ENCODE measurements at regions not wholly inside any gene's neighbourhood (a gene's known extent, or its start where the extent isn't known, plus 50 kb on each side); places are given as distances from the start of the nearest gene placed in this dataset.
A peak's percentile ranks its signal among the peaks of the same experiment; 100 is the strongest.

GRCh38 chr10:10677479-10677878 lies 340.2 kb upstream of the CELF2 start:
- H3K27ac ChIP-seq (ENCODE audit: low read depth, low read length) = no peak overlapping the region
- H3K4ac ChIP-seq (ENCODE audit: low read depth, low read length) = no peak overlapping the region
- no CpG with 5 or more reads among the region's 3 CpGs for WGBS (ENCODE audit: extremely low coverage, insufficient coverage, low lambda C conversion rate)
- no peak overlapping the region for H2AK5ac ChIP-seq (ENCODE audit: low read length)
- no peak overlapping the region for H3K9ac ChIP-seq (ENCODE audit: low read length)
- H2BK5ac ChIP-seq (ENCODE audit: low read length) = no peak overlapping the region
- no peak overlapping the region for H3K56ac ChIP-seq (ENCODE audit: low read length)
- no peak overlapping the region for H4K8ac ChIP-seq (ENCODE audit: low read depth, low read length)
- H3K4me1 ChIP-seq (ENCODE audit: control insufficient read depth, low read depth, low read length) = no peaks in the 10 kb centered on the region
- no peaks in the 10 kb centered on the region for H3K27me3 ChIP-seq (ENCODE audit: insufficient read depth, low read length, poor library complexity)
- H3K4me3 ChIP-seq (ENCODE audit: low read length) = no peak overlapping the region
- no peak overlapping the region for H4K5ac ChIP-seq (ENCODE audit: low read length)
- H3K79me1 ChIP-seq (ENCODE audit: low read length) = no peaks in the 10 kb centered on the region
- H3K23ac ChIP-seq (ENCODE audit: low read length) = no peak overlapping the region
- H3K4me2 ChIP-seq (ENCODE audit: low read length) = no peak overlapping the region
- H3K18ac ChIP-seq (ENCODE audit: low read length) = no peak overlapping the region
- H2BK120ac ChIP-seq (ENCODE audit: low read depth, low read length) = no peak overlapping the region
- no peaks in the 10 kb centered on the region for H3K79me2 ChIP-seq (ENCODE audit: control insufficient read depth, insufficient read depth, low read length)
- peak overlapping the region; percentile 36 for H2BK15ac ChIP-seq (replicated peaks; ENCODE audit: low read depth)
- peak; percentile 88 for DNase-seq
- H3K36me3 ChIP-seq (ENCODE audit: control insufficient read depth, insufficient read depth, low read length) = no peaks in the 10 kb centered on the region

DNA sequence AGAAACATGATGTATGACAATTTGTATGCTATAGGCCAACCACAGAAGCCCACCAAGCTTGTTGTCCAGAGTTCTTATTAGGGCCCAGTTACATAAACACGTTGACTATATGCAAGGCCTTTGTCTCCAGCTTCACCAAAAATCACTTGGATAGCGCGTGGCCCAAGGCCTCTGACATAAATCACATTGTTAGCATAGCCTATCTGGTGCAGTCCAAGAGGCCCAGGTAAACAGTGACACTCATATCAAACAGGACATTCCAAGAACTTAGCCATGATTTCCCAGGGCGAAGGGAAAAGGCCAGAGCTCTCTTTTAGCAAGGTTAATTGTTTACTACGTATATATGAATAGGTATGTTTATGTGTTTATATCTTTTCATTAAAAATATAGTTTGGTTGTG lies 337.2 kb upstream of the CELF2 start:
- no peak overlapping the region for H2AK5ac ChIP-seq (ENCODE audit: low read length)
- H2BK120ac ChIP-seq (ENCODE audit: low read depth, low read length) = no peak overlapping the region
- H3K4me1 ChIP-seq (ENCODE audit: control insufficient read depth, low read depth, low read length) = no peaks in the 10 kb centered on the region
- H3K4ac ChIP-seq (ENCODE audit: low read depth, low read length) = no peak overlapping the region
- H2BK15ac ChIP-seq (replicated peaks; ENCODE audit: low read depth) = no peak overlapping the region
- no peak overlapping the region for H3K4me3 ChIP-seq (ENCODE audit: low read length)
- no peaks in the 10 kb centered on the region for H3K36me3 ChIP-seq (ENCODE audit: control insufficient read depth, insufficient read depth, low read length)
- no peak overlapping the region for H3K23ac ChIP-seq (ENCODE audit: low read length)
- DNase-seq = no peak
- H3K18ac ChIP-seq (ENCODE audit: low read length) = no peak overlapping the region
- H3K56ac ChIP-seq (ENCODE audit: low read length) = no peak overlapping the region
- H3K4me2 ChIP-seq (ENCODE audit: low read length) = no peak overlapping the region
- no peak overlapping the region for H4K8ac ChIP-seq (ENCODE audit: low read depth, low read length)
- no peaks in the 10 kb centered on the region for H3K27me3 ChIP-seq (ENCODE audit: insufficient read depth, low read length, poor library complexity)
- H4K5ac ChIP-seq (ENCODE audit: low read length) = no peak overlapping the region
- no peaks in the 10 kb centered on the region for H3K79me1 ChIP-seq (ENCODE audit: low read length)
- H3K9ac ChIP-seq (ENCODE audit: low read length) = no peak overlapping the region
- WGBS (ENCODE audit: extremely low coverage, insufficient coverage, low lambda C conversion rate) = no CpG with 5 or more reads among the region's 5 CpGs
- H3K79me2 ChIP-seq (ENCODE audit: control insufficient read depth, insufficient read depth, low read length) = no peaks in the 10 kb centered on the region
- no peak overlapping the region for H2BK5ac ChIP-seq (ENCODE audit: low read length)
- H3K27ac ChIP-seq (ENCODE audit: low read depth, low read length) = no peak overlapping the region

DNA sequence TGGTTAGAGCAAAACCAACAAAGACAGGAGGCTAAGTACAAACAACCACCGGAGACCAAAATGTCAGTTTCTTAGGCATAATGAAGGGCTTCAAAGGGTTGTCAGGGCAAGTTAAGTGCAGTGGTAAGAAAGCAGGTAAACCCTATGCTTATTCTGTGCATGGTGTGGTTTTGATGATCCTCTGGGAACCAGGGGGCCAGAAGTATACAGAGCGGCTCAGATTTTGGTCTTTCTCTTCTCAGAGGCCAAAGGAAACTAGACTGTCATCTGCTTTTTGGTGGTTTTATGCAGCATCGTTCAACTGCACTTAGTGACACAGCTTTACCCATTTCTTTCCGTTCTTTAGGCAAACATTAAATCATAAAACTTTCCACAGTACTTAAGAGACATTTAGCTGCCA lies 332.7 kb upstream of the CELF2 start:
- Histone ChIP-seq H3K79me1 (ENCODE audit: low read length) (no peaks in the 10 kb centered on the region), H3K4me3 (ENCODE audit: low read length) (no peak overlapping the region), H2BK5ac (ENCODE audit: low read length) (no peak overlapping the region), H2BK15ac (replicated peaks; ENCODE audit: low read depth) (no peak overlapping the region), H2BK120ac (ENCODE audit: low read depth, low read length) (no peak overlapping the region), H3K27ac (ENCODE audit: low read depth, low read length) (no peak overlapping the region), H4K5ac (ENCODE audit: low read length) (no peak overlapping the region), H2AK5ac (ENCODE audit: low read length) (no peak overlapping the region), H3K36me3 (ENCODE audit: control insufficient read depth, insufficient read depth, low read length) (no peaks in the 10 kb centered on the region), H3K18ac (ENCODE audit: low read length) (no peak overlapping the region), H3K79me2 (ENCODE audit: control insufficient read depth, insufficient read depth, low read length) (no peaks in the 10 kb centered on the region), H3K27me3 (ENCODE audit: insufficient read depth, low read length, poor library complexity) (no peaks in the 10 kb centered on the region), H3K23ac (ENCODE audit: low read length) (no peak overlapping the region), H3K4me1 (ENCODE audit: control insufficient read depth, low read depth, low read length) (no peaks in the 10 kb centered on the region), H4K8ac (ENCODE audit: low read depth, low read length) (no peak overlapping the region), H3K56ac (ENCODE audit: low read length) (no peak overlapping the region), H3K9ac (ENCODE audit: low read length) (no peak overlapping the region), H3K4me2 (ENCODE audit: low read length) (no peak overlapping the region), H3K4ac (ENCODE audit: low read depth, low read length) (no peak overlapping the region)
- no peak for DNase-seq
- WGBS (ENCODE audit: extremely low coverage, insufficient coverage, low lambda C conversion rate) = no CpG with 5 or more reads among the region's 4 CpGs

- Histone ChIP-seq H3K79me1 (ENCODE audit: low read length) (no peaks in the 10 kb centered on the region), H4K5ac (ENCODE audit: low read length) (no peak overlapping the region), H2AK5ac (ENCODE audit: low read length) (no peak overlapping the region), H4K8ac (ENCODE audit: low read depth, low read length) (no peak overlapping the region), H3K4me3 (ENCODE audit: low read length) (no peak overlapping the region), H3K4me1 (ENCODE audit: control insufficient read depth, low read depth, low read length) (no peaks in the 10 kb centered on the region), H3K36me3 (ENCODE audit: control insufficient read depth, insufficient read depth, low read length) (no peaks in the 10 kb centered on the region), H3K4me2 (ENCODE audit: low read length) (no peak overlapping the region), H3K56ac (ENCODE audit: low read length) (no peak overlapping the region), H2BK5ac (ENCODE audit: low read length) (no peak overlapping the region), H3K79me2 (ENCODE audit: control insufficient read depth, insufficient read depth, low read length) (no peaks in the 10 kb centered on the region), H3K27me3 (ENCODE audit: insufficient read depth, low read length, poor library complexity) (no peaks in the 10 kb centered on the region), H3K23ac (ENCODE audit: low read length) (no peak overlapping the region), H3K18ac (ENCODE audit: low read length) (no peak overlapping the region), H2BK120ac (ENCODE audit: low read depth, low read length) (no peak overlapping the region), H3K9ac (ENCODE audit: low read length) (no peak overlapping the region), H3K27ac (ENCODE audit: low read depth, low read length) (no peak overlapping the region), H3K4ac (ENCODE audit: low read depth, low read length) (no peak overlapping the region), H2BK15ac (replicated peaks; ENCODE audit: low read depth) (no peak overlapping the region)
- no peak for DNase-seq
- WGBS (ENCODE audit: extremely low coverage, insufficient coverage, low lambda C conversion rate) = no CpG with 5 or more reads among the region's 1 CpG
Observed at GRCh38 chr10:10685566-10685965, 332.1 kb upstream of the CELF2 start.

DNA sequence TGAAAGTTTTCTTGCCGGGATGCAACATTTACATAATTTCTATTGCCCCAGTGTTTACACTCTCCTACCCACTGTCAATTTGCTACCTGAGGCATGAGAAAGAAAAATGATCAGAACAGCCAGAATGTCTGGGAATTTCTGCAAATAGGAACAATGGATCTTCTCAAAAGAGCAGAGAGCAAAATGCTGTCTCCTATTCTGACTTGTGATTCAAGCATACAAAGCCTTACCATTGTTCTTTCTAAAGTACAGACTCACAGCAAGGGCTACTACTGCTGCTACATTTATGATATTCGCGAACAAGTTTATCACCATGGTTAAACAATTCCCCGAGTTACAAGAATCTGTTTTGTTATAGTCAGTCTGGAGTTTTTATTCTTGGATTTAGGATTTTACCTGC lies 329.9 kb upstream of the CELF2 start:
- Histone ChIP-seq H3K4ac (ENCODE audit: low read depth, low read length) (no peak overlapping the region), H2BK15ac (replicated peaks; ENCODE audit: low read depth) (no peak overlapping the region), H3K4me3 (ENCODE audit: low read length) (no peak overlapping the region), H4K5ac (ENCODE audit: low read length) (no peak overlapping the region), H3K4me2 (ENCODE audit: low read length) (no peak overlapping the region), H3K36me3 (ENCODE audit: control insufficient read depth, insufficient read depth, low read length) (no peaks in the 10 kb centered on the region), H3K9ac (ENCODE audit: low read length) (no peak overlapping the region), H3K27me3 (ENCODE audit: insufficient read depth, low read length, poor library complexity) (no peaks in the 10 kb centered on the region), H3K56ac (ENCODE audit: low read length) (no peak overlapping the region), H2BK5ac (ENCODE audit: low read length) (no peak overlapping the region), H3K4me1 (ENCODE audit: control insufficient read depth, low read depth, low read length) (no peaks in the 10 kb centered on the region), H4K8ac (ENCODE audit: low read depth, low read length) (no peak overlapping the region), H3K79me2 (ENCODE audit: control insufficient read depth, insufficient read depth, low read length) (no peaks in the 10 kb centered on the region), H2BK120ac (ENCODE audit: low read depth, low read length) (no peak overlapping the region), H3K79me1 (ENCODE audit: low read length) (no peaks in the 10 kb centered on the region), H3K18ac (ENCODE audit: low read length) (no peak overlapping the region), H3K23ac (ENCODE audit: low read length) (no peak overlapping the region), H2AK5ac (ENCODE audit: low read length) (no peak overlapping the region), H3K27ac (ENCODE audit: low read depth, low read length) (no peak overlapping the region)
- DNase-seq = no peak
- WGBS (ENCODE audit: extremely low coverage, insufficient coverage, low lambda C conversion rate) = no CpG with 5 or more reads among the region's 4 CpGs

GRCh38 chr10:10699427-10699826 lies 318.2 kb upstream of the CELF2 start:
- Histone ChIP-seq H3K4me1 (ENCODE audit: control insufficient read depth, low read depth, low read length) (no peaks in the 10 kb centered on the region), H3K18ac (ENCODE audit: low read length) (peak overlapping the region; percentile 45), H2BK5ac (ENCODE audit: low read length) (no peak overlapping the region), H3K23ac (ENCODE audit: low read length) (no peak overlapping the region), H3K79me2 (ENCODE audit: control insufficient read depth, insufficient read depth, low read length) (no peaks in the 10 kb centered on the region), H2AK5ac (ENCODE audit: low read length) (no peak overlapping the region), H4K8ac (ENCODE audit: low read depth, low read length) (no peak overlapping the region), H3K4ac (ENCODE audit: low read depth, low read length) (no peak overlapping the region), H2BK15ac (replicated peaks; ENCODE audit: low read depth) (no peak overlapping the region), H3K56ac (ENCODE audit: low read length) (no peak overlapping the region), H4K5ac (ENCODE audit: low read length) (no peak overlapping the region), H3K27ac (ENCODE audit: low read depth, low read length) (no peak overlapping the region), H3K79me1 (ENCODE audit: low read length) (no peaks in the 10 kb centered on the region), H3K4me3 (ENCODE audit: low read length) (no peak overlapping the region), H3K27me3 (ENCODE audit: insufficient read depth, low read length, poor library complexity) (no peaks in the 10 kb centered on the region), H3K9ac (ENCODE audit: low read length) (no peak overlapping the region), H3K4me2 (ENCODE audit: low read length) (no peak overlapping the region), H3K36me3 (ENCODE audit: control insufficient read depth, insufficient read depth, low read length) (no peaks in the 10 kb centered on the region), H2BK120ac (ENCODE audit: low read depth, low read length) (no peak overlapping the region)
- DNase-seq = peak; percentile 27
- no CpG with 5 or more reads among the region's 3 CpGs for WGBS (ENCODE audit: extremely low coverage, insufficient coverage, low lambda C conversion rate)

Measured in mesendoderm (in vitro differentiated cells).